Panc1 (cell line): ENCODE measurements at regions not wholly inside any gene's neighbourhood (a gene's known extent, or its start where the extent isn't known, plus 50 kb on each side); places are given as distances from the start of the nearest gene placed in this dataset.

ENCODE experiments used
- ATAC-seq: fragments of 200-7000 bp; cut with Tn5 transposase; 2 replicates; pipeline ENCODE4 v1.9.1; 2020; ENCODE audit warnings: mild to moderate bottlenecking, moderate library complexity
- BruUV-seq: library from RNA; stranded (reverse); fragments of 400-500 nt; replicated peaks from 2 replicates; lab custom pipeline; 2021; lab: Mats Ljungman, UMichigan
- CTCF ChIA-PET: fragments of 300-600 bp; sonication (Branson Sonifier 250); formaldehyde crosslinking; loops from one replicate; lab custom pipeline; 2022; ENCODE audit warnings: antibody characterized with exemption; lab: Charles Lee
- POLR2A ChIA-PET: fragments of 300-600 bp; sonication (Branson Sonifier 250); formaldehyde crosslinking; loops from one replicate; lab custom pipeline; 2022; ENCODE audit warnings: antibody characterized with exemption; lab: Charles Lee
- DNase-seq: peaks from one replicate; pipeline ENCODE4 v3.0.0-alpha.2; 2010; ENCODE audit warnings: low read depth, low spot score
- H3K27ac ChIP-seq: 2 replicates; pipeline ENCODE4 v1.5.1; 2011; ENCODE audit warnings: mild to moderate bottlenecking, low read length, inconsistent platforms
- H3K27me3 ChIP-seq: fragments of 200-500 bp; sonication (Bioruptor generic); 2 replicates; pipeline ENCODE4 v1.6.0; 2014; ENCODE audit warnings: low read length, inconsistent platforms; ENCODE audit not compliant: control insufficient read depth, insufficient read depth
- H3K36me3 ChIP-seq: fragments of 200-500 bp; sonication (Bioruptor generic); 2 replicates; pipeline ENCODE4 v1.5.1; 2014; ENCODE audit warnings: inconsistent platforms, mild to moderate bottlenecking, low read length, moderate library complexity; ENCODE audit not compliant: control insufficient read depth, insufficient read depth
- H3K4me1 ChIP-seq: 2 replicates; pipeline ENCODE4 v1.5.1; 2011; ENCODE audit warnings: inconsistent platforms, mild to moderate bottlenecking, low read length, moderate library complexity; ENCODE audit not compliant: control insufficient read depth, insufficient read depth
- H3K4me3 ChIP-seq, 2 experiments: 2 replicates each; pipeline ENCODE4 v1.5.1; 2011 to 2012; ENCODE audit warnings: low read depth in 2 of 2, low read length in 2 of 2, mild to moderate bottlenecking in 2 of 2, inconsistent platforms in 1 of 2, moderate library complexity in 1 of 2
- H3K9me3 ChIP-seq: fragments of 200-500 bp; sonication (Bioruptor generic); 2 replicates; pipeline ENCODE4 v1.5.1; 2014; ENCODE audit warnings: low read depth, mild to moderate bottlenecking, inconsistent platforms, low read length, moderate library complexity; ENCODE audit not compliant: control insufficient read depth, insufficient read depth
- POLR2AphosphoS5 ChIP-seq: IDR thresholded peaks from 2 replicates; pipeline ENCODE4 v1.6.1; 2012; ENCODE audit warnings: mild to moderate bottlenecking, low read depth, low read length, moderate library complexity
- SIN3A ChIP-seq: IDR thresholded peaks from 2 replicates; pipeline ENCODE4 v1.6.1; 2012; ENCODE audit warnings: low read depth, mild to moderate bottlenecking, low read length, moderate library complexity, borderline replicate concordance; ENCODE audit not compliant: insufficient read depth
- TCF7L2 ChIP-seq: IDR thresholded peaks from 2 replicates; pipeline ENCODE4 v1.6.1; 2011; ENCODE audit warnings: mild to moderate bottlenecking, low read depth, low read length, inconsistent platforms
- in situ Hi-C: cut with HindIII; loops from 2 replicates; pipeline ENCODE4 v1.10.0; 2016; ENCODE audit warnings: low sequenced_read_pairs, low pct_unique_long_range_greater_than_20kb
- intact Hi-C: fragments of 100-400 bp; cut with micrococcal nuclease; formaldehyde crosslinking; loops from one replicate; pipeline ENCODE4 v1.10.0; 2022; ENCODE audit not compliant: unreplicated experiment
- TF ChIP-seq, protein P1 (sequence below): fragments of 450-650 bp; IDR thresholded peaks from 2 replicates; pipeline ENCODE4 v1.5.1; 2017; ENCODE audit warnings: mild to moderate bottlenecking
- TF ChIP-seq, protein P2 (sequence below), 2 experiments: IDR thresholded peaks; 2 replicates each; pipeline ENCODE4 v1.6.1; 2011 to 2012; ENCODE audit warnings: low read depth in 2 of 2, control low read depth in 1 of 2, low read length in 1 of 2, mild to moderate bottlenecking in 1 of 2, moderate library complexity in 1 of 2; ENCODE audit not compliant: insufficient read depth in 1 of 2

DNA sequence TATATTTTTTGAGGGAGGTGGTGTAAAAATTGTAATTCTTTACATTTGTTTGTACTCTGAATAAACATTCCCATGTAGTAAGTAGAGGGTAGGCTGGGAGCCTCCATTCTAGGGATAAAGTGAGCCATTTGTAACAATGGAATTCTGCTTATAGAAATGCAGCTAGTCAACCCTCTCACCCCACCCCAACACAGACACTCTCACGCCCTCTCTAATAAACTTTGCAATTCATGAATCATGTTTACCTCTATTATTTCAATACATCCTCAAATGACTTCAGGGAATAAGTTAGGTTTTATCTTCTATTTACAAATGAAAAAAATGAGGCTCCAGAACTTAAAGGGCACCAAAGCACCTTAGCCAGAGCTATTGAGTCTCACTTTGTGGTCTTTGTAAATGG lies 56.5 kb upstream of the PDZRN3 start:
- H3K9me3 ChIP-seq = no peaks in the 10 kb centered on the region
- no TSS peak for BruUV-seq
- H3K36me3 ChIP-seq = no peaks in the 10 kb centered on the region
- intact Hi-C loops = no loop called here
- H3K4me1 ChIP-seq = no peaks in the 10 kb centered on the region
- in situ Hi-C loops = no loop called here
- ATAC-seq (no peak), DNase-seq (no peak)
- CTCF ChIA-PET = no interaction called here
- H3K27me3 ChIP-seq = no peaks in the 10 kb centered on the region
- TF ChIP-seq TCF7L2 (no peak), SIN3A (no peak), POLR2AphosphoS5 (no peak)
- TF ChIP-seq, protein P1, sequence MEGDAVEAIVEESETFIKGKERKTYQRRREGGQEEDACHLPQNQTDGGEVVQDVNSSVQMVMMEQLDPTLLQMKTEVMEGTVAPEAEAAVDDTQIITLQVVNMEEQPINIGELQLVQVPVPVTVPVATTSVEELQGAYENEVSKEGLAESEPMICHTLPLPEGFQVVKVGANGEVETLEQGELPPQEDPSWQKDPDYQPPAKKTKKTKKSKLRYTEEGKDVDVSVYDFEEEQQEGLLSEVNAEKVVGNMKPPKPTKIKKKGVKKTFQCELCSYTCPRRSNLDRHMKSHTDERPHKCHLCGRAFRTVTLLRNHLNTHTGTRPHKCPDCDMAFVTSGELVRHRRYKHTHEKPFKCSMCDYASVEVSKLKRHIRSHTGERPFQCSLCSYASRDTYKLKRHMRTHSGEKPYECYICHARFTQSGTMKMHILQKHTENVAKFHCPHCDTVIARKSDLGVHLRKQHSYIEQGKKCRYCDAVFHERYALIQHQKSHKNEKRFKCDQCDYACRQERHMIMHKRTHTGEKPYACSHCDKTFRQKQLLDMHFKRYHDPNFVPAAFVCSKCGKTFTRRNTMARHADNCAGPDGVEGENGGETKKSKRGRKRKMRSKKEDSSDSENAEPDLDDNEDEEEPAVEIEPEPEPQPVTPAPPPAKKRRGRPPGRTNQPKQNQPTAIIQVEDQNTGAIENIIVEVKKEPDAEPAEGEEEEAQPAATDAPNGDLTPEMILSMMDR = no peak
- TF ChIP-seq, protein P2, sequence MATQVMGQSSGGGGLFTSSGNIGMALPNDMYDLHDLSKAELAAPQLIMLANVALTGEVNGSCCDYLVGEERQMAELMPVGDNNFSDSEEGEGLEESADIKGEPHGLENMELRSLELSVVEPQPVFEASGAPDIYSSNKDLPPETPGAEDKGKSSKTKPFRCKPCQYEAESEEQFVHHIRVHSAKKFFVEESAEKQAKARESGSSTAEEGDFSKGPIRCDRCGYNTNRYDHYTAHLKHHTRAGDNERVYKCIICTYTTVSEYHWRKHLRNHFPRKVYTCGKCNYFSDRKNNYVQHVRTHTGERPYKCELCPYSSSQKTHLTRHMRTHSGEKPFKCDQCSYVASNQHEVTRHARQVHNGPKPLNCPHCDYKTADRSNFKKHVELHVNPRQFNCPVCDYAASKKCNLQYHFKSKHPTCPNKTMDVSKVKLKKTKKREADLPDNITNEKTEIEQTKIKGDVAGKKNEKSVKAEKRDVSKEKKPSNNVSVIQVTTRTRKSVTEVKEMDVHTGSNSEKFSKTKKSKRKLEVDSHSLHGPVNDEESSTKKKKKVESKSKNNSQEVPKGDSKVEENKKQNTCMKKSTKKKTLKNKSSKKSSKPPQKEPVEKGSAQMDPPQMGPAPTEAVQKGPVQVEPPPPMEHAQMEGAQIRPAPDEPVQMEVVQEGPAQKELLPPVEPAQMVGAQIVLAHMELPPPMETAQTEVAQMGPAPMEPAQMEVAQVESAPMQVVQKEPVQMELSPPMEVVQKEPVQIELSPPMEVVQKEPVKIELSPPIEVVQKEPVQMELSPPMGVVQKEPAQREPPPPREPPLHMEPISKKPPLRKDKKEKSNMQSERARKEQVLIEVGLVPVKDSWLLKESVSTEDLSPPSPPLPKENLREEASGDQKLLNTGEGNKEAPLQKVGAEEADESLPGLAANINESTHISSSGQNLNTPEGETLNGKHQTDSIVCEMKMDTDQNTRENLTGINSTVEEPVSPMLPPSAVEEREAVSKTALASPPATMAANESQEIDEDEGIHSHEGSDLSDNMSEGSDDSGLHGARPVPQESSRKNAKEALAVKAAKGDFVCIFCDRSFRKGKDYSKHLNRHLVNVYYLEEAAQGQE (IDR thresholded peaks at IDR 0.05; ENCODE audit: insufficient read depth in 1 of 2, low read depth in 2 of 2, low read length in 1 of 2) = no peak
- POLR2A ChIA-PET = no interaction called here
- no peak overlapping the region for H3K4me3 ChIP-seq
- H3K27ac ChIP-seq = no peak overlapping the region

DNA sequence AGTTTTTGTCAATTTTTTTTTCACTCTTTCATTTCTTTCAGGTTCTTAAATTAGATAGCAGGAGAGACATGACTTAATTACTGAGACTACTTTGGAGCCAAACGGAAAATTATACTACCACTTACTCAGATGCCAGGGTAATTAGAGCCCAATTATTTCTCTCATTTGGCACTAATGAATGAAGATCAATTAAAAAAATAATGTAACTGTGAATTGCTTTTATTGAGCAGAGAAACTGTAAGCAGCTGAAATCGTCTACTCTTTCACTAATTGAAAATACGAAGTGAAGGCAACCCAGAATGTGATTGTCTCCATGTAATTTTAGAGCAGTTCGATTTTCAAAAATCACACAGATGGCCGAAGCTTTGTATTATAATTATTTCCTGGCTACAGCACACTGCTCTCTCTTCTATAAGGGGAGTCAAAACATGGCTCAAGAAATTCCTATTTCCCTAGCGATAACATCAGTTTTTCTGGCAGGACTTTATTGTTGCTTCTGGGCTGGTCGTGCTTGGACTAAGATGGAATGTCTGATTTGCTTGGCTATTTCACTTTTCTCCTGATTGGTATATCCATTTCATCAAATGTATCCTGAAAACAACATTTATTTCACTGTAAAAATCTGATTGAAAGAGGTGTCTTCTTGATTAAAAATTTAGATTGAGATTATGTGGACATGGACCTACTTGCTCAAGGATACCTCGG lies 55.8 kb upstream of the PDZRN3 start:
- Histone ChIP-seq H3K4me3 (no peak overlapping the region), H3K27ac (no peak overlapping the region), H3K9me3 (no peaks in the 10 kb centered on the region), H3K4me1 (no peaks in the 10 kb centered on the region), H3K27me3 (no peaks in the 10 kb centered on the region), H3K36me3 (no peaks in the 10 kb centered on the region)
- TF ChIP-seq, protein P2 (IDR thresholded peaks at IDR 0.05; ENCODE audit: insufficient read depth in 1 of 2, low read depth in 2 of 2, low read length in 1 of 2) = no peak
- TF ChIP-seq TCF7L2 = no peak
- TF ChIP-seq, protein P1 = no peak
- POLR2A ChIA-PET = no interaction called here
- in situ Hi-C loops = no loop called here
- DNase-seq (no peak), ATAC-seq (no peak)
- intact Hi-C loops = no loop called here
- BruUV-seq = no TSS peak
- CTCF ChIA-PET = no interaction called here
